GM18870 (cell line): ENCODE measurements at regions not wholly inside any gene's neighbourhood (a gene's known extent, or its start where the extent isn't known, plus 50 kb on each side); places are given as distances from the start of the nearest gene placed in this dataset.
"Not testable (repeated sequence)": the region's sequence is repeated elsewhere in the genome, so short reads cannot be mapped to it uniquely, and the experiment has no call there.

Experiments used
- ATAC-seq: cut with Tn5 transposase; IDR thresholded peaks from one replicate; pipeline ENCODE4 v1.9.1; 2021; ENCODE audit warnings: moderate library complexity; ENCODE audit not compliant: unreplicated experiment

DNA sequence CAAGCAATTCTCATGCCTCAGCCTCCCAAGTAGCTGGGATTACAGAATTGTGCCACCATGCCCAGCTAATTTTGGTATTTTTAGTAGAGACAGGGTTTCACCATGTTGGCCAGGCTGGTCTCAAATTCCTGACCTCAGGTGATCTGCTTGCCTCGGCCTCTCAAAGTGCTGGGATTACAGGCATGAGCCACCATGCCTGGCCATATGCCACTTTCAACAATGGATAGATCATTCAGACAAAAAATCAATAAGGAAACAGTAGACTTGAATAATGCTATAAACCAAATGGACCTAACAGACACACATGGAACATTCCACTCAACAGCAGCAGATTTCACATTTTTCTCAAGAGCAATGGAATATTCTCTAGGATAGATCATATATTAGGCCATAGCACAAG is 50.5 kb upstream of the RALGPS2 start:
- ATAC-seq: not testable (repeated sequence)
